Liver (tissue), 8 donors: ENCODE measurements at regions not wholly inside any gene's neighbourhood (a gene's known extent, or its start where the extent isn't known, plus 50 kb on each side); places are given as distances from the start of the nearest gene placed in this dataset.

Experiments used
- DNase-seq: peaks from one replicate; pipeline ENCODE4 v3.0.0-alpha.2; 2017; ENCODE audit warnings: low spot score
- H3K27ac ChIP-seq, 2 donors: one replicate each; pipeline ENCODE4 v1.7.0; 2013; ENCODE audit warnings: inconsistent platforms in 2 of 2, low read length in 2 of 2, control low read depth in 1 of 2, low read depth in 1 of 2, mild to moderate bottlenecking in 1 of 2
- H3K27me3 ChIP-seq, 4 donors: one replicate each; pipeline versions ENCODE4 v1.6.1 to v1.7.0; 2013; ENCODE audit warnings: low read length in 3 of 4, inconsistent platforms in 1 of 4, mild to moderate bottlenecking in 1 of 4, moderate library complexity in 1 of 4; ENCODE audit not compliant: control insufficient read depth in 4 of 4, insufficient read depth in 4 of 4
- H3K36me3 ChIP-seq, 4 donors: one replicate each; pipeline versions ENCODE4 v1.6.1 to v1.7.0; 2013; ENCODE audit warnings: low read length in 3 of 4, mild to moderate bottlenecking in 3 of 4, low read depth in 1 of 4, moderate library complexity in 1 of 4; ENCODE audit not compliant: control insufficient read depth in 4 of 4, insufficient read depth in 3 of 4
- H3K4me1 ChIP-seq, 4 donors: one replicate each; pipeline versions ENCODE4 v1.6.1 to v1.7.0; 2013; ENCODE audit warnings: low read length in 3 of 4, mild to moderate bottlenecking in 3 of 4, moderate library complexity in 1 of 4; ENCODE audit not compliant: control insufficient read depth in 4 of 4, insufficient read depth in 4 of 4
- H3K4me3 ChIP-seq, 3 donors: one replicate each; pipeline versions ENCODE4 v1.6.1 to v1.7.0; 2013; ENCODE audit warnings: low read length in 3 of 3, control low read depth in 1 of 3, low read depth in 1 of 3, mild to moderate bottlenecking in 1 of 3
- H3K9ac ChIP-seq, 2 donors: one replicate each; pipeline ENCODE4 v1.7.0; 2013; ENCODE audit warnings: low read length in 2 of 2, mild to moderate bottlenecking in 2 of 2, moderate library complexity in 2 of 2, control low read depth in 1 of 2, low read depth in 1 of 2
- H3K9me3 ChIP-seq, 4 donors: one replicate each; pipeline versions ENCODE4 v1.6.1 to v1.7.0; 2013; ENCODE audit warnings: low read length in 3 of 4; ENCODE audit not compliant: control insufficient read depth in 4 of 4
- EGR1 ChIP-seq, 2 donors: IDR thresholded peaks; 2 replicates each; pipeline ENCODE4 v1.6.1; 2016 to 2018; ENCODE audit warnings: antibody characterized with exemption in 2 of 2, low read depth in 2 of 2
- FOXA1 ChIP-seq: IDR thresholded peaks from 2 replicates; pipeline ENCODE4 v1.6.1; 2016; ENCODE audit warnings: antibody characterized with exemption
- FOXA2 ChIP-seq: IDR thresholded peaks from 2 replicates; pipeline ENCODE4 v1.6.1; 2016; ENCODE audit warnings: antibody characterized with exemption
- GABPA ChIP-seq, 2 donors: IDR thresholded peaks in 1 of 2; conservative IDR thresholded peaks in 1 of 2; 2 replicates each; pipeline ENCODE4 v1.6.1; 2016; ENCODE audit warnings: antibody characterized with exemption in 2 of 2, mild to moderate bottlenecking in 1 of 2, moderate library complexity in 1 of 2
- HNF4A ChIP-seq, 2 donors: conservative IDR thresholded peaks; 2 replicates each; pipeline ENCODE4 v1.6.1; 2016; ENCODE audit warnings: antibody characterized with exemption in 2 of 2, mild to moderate bottlenecking in 2 of 2
- HNF4G ChIP-seq: IDR thresholded peaks from 2 replicates; pipeline ENCODE4 v1.6.1; 2016; ENCODE audit warnings: antibody characterized with exemption
- JUND ChIP-seq, 2 donors: IDR thresholded peaks; 2 replicates each; pipeline ENCODE4 v1.6.1; 2016; ENCODE audit warnings: antibody characterized with exemption in 2 of 2
- NR2F2 ChIP-seq: IDR thresholded peaks from 2 replicates; pipeline ENCODE4 v1.6.1; 2016; ENCODE audit warnings: antibody characterized with exemption
- RAD21 ChIP-seq, 2 donors: IDR thresholded peaks; 2 replicates each; pipeline ENCODE4 v1.6.1; 2016; ENCODE audit warnings: antibody characterized with exemption in 2 of 2, mild to moderate bottlenecking in 2 of 2
- RXRA ChIP-seq, 2 donors: IDR thresholded peaks; 2 replicates each; pipeline ENCODE4 v1.6.1; 2017 to 2018; ENCODE audit warnings: antibody characterized with exemption in 2 of 2, mild to moderate bottlenecking in 1 of 2
- SP1 ChIP-seq: IDR thresholded peaks from 2 replicates; pipeline ENCODE4 v1.6.1; 2018; ENCODE audit warnings: antibody characterized with exemption, mild to moderate bottlenecking
- TAF1 ChIP-seq: conservative IDR thresholded peaks from 2 replicates; pipeline ENCODE4 v1.6.1; 2016; ENCODE audit warnings: antibody characterized with exemption, mild to moderate bottlenecking
- YY1 ChIP-seq: IDR thresholded peaks from 2 replicates; pipeline ENCODE4 v1.6.1; 2016; ENCODE audit warnings: antibody characterized with exemption, mild to moderate bottlenecking
- WGBS: extraction: QIAGEN DNeasy Blood & Tissue Kit; methylation state at CpG from one replicate; pipeline ENCODE4 v1.1.7; 2013; 5-methylcytosine and 5-hydroxymethylcytosine counted together
- TF ChIP-seq, protein P1 (sequence below): IDR thresholded peaks from 2 replicates; pipeline ENCODE4 v1.6.1; 2016; ENCODE audit warnings: antibody characterized with exemption, mild to moderate bottlenecking
- TF ChIP-seq, protein P2 (sequence below): IDR thresholded peaks from 2 replicates; pipeline ENCODE4 v1.6.1; 2016; ENCODE audit warnings: antibody characterized with exemption
- TF ChIP-seq, protein P3 (sequence below): IDR thresholded peaks from 2 replicates; pipeline ENCODE4 v1.6.1; 2016; ENCODE audit warnings: antibody characterized with exemption
- TF ChIP-seq, protein P4 (sequence below): IDR thresholded peaks from 2 replicates; pipeline ENCODE4 v1.6.1; 2016; ENCODE audit warnings: antibody characterized with exemption
- TF ChIP-seq, protein P5 (sequence below): fragments of 150-350 bp; IDR thresholded peaks from 2 replicates; pipeline ENCODE4 v1.5.1; 2017; ENCODE audit warnings: improper control_type of control experiment, low read depth, low read length; ENCODE audit not compliant: missing input control
- donor health status: healthy.
- donor health status: healthy.
- donor health status: healthy.
- donor health status: healthy.
- donor health status: healthy.

DNA sequence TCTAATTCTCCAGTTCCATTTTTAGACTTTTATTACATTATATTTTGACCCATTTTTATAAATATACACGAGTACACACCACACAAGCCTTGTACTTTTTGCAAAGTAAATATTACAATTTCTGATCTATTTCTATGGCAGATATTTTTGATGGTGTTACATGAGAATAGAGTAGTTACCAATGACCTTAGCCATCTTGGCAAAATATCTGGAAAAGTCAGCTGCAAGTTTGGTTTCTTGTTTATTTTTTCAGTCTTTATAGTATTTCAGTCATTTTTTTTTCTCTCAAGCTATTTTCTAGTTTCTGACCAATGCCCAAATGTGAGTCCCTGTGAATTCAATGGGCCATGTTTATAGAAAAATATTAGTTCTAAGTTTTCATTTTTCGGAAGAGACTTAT is 64.0 kb upstream of the TMC1 start:
- Histone ChIP-seq H3K9me3 (no peaks in the 10 kb centered on the region), H3K4me1 (peaks cover 7 to 29% (median 23%) of the 10 kb centered on the region in 4 donors), H3K36me3 (no peaks in the 10 kb centered on the region), H3K4me3 (no peak overlapping the region), H3K27me3 (no peaks in the 10 kb centered on the region), H3K9ac (no peak overlapping the region), H3K27ac (no peak overlapping the region)
- no peak for DNase-seq
- WGBS = 82% methylated on average over 2 of the region's 2 CpGs
- no peak for TF ChIP-seq EGR1 (IDR thresholded peaks at IDR 0.05; ENCODE audit: low read depth in 2 of 2)
- TF ChIP-seq YY1 = no peak
- no peak for TF ChIP-seq FOXA1
- no peak for TF ChIP-seq RXRA (IDR thresholded peaks at IDR 0.05)
- TF ChIP-seq, protein P1, sequence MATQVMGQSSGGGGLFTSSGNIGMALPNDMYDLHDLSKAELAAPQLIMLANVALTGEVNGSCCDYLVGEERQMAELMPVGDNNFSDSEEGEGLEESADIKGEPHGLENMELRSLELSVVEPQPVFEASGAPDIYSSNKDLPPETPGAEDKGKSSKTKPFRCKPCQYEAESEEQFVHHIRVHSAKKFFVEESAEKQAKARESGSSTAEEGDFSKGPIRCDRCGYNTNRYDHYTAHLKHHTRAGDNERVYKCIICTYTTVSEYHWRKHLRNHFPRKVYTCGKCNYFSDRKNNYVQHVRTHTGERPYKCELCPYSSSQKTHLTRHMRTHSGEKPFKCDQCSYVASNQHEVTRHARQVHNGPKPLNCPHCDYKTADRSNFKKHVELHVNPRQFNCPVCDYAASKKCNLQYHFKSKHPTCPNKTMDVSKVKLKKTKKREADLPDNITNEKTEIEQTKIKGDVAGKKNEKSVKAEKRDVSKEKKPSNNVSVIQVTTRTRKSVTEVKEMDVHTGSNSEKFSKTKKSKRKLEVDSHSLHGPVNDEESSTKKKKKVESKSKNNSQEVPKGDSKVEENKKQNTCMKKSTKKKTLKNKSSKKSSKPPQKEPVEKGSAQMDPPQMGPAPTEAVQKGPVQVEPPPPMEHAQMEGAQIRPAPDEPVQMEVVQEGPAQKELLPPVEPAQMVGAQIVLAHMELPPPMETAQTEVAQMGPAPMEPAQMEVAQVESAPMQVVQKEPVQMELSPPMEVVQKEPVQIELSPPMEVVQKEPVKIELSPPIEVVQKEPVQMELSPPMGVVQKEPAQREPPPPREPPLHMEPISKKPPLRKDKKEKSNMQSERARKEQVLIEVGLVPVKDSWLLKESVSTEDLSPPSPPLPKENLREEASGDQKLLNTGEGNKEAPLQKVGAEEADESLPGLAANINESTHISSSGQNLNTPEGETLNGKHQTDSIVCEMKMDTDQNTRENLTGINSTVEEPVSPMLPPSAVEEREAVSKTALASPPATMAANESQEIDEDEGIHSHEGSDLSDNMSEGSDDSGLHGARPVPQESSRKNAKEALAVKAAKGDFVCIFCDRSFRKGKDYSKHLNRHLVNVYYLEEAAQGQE = no peak
- TF ChIP-seq JUND (IDR thresholded peaks at IDR 0.05) = no peak
- TF ChIP-seq HNF4G = no peak
- TF ChIP-seq, protein P2, sequence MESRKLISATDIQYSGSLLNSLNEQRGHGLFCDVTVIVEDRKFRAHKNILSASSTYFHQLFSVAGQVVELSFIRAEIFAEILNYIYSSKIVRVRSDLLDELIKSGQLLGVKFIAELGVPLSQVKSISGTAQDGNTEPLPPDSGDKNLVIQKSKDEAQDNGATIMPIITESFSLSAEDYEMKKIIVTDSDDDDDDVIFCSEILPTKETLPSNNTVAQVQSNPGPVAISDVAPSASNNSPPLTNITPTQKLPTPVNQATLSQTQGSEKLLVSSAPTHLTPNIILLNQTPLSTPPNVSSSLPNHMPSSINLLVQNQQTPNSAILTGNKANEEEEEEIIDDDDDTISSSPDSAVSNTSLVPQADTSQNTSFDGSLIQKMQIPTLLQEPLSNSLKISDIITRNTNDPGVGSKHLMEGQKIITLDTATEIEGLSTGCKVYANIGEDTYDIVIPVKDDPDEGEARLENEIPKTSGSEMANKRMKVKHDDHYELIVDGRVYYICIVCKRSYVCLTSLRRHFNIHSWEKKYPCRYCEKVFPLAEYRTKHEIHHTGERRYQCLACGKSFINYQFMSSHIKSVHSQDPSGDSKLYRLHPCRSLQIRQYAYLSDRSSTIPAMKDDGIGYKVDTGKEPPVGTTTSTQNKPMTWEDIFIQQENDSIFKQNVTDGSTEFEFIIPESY = no peak
- TF ChIP-seq HNF4A (conservative IDR thresholded peaks at IDR 0.05) = no peak
- TF ChIP-seq, protein P3, sequence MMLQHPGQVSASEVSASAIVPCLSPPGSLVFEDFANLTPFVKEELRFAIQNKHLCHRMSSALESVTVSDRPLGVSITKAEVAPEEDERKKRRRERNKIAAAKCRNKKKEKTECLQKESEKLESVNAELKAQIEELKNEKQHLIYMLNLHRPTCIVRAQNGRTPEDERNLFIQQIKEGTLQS = no peak
- TF ChIP-seq NR2F2 = no peak
- TF ChIP-seq TAF1 = no peak
- TF ChIP-seq GABPA (IDR thresholded peaks at IDR 0.05 in 1 of 2, conservative IDR thresholded peaks at IDR 0.05 in 1 of 2) = no peak
- TF ChIP-seq, protein P4, sequence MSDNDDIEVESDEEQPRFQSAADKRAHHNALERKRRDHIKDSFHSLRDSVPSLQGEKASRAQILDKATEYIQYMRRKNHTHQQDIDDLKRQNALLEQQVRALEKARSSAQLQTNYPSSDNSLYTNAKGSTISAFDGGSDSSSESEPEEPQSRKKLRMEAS = no peak
- TF ChIP-seq RAD21 (IDR thresholded peaks at IDR 0.05) = no peak
- TF ChIP-seq SP1 = no peak
- TF ChIP-seq FOXA2 = no peak
- TF ChIP-seq, protein P5, sequence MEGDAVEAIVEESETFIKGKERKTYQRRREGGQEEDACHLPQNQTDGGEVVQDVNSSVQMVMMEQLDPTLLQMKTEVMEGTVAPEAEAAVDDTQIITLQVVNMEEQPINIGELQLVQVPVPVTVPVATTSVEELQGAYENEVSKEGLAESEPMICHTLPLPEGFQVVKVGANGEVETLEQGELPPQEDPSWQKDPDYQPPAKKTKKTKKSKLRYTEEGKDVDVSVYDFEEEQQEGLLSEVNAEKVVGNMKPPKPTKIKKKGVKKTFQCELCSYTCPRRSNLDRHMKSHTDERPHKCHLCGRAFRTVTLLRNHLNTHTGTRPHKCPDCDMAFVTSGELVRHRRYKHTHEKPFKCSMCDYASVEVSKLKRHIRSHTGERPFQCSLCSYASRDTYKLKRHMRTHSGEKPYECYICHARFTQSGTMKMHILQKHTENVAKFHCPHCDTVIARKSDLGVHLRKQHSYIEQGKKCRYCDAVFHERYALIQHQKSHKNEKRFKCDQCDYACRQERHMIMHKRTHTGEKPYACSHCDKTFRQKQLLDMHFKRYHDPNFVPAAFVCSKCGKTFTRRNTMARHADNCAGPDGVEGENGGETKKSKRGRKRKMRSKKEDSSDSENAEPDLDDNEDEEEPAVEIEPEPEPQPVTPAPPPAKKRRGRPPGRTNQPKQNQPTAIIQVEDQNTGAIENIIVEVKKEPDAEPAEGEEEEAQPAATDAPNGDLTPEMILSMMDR = no peak
